ENCODE measurements at regions not wholly inside any gene's neighbourhood (a gene's known extent, or its start where the extent isn't known, plus 50 kb on each side); places are given as distances from the start of the nearest gene placed in this dataset.

DNA sequence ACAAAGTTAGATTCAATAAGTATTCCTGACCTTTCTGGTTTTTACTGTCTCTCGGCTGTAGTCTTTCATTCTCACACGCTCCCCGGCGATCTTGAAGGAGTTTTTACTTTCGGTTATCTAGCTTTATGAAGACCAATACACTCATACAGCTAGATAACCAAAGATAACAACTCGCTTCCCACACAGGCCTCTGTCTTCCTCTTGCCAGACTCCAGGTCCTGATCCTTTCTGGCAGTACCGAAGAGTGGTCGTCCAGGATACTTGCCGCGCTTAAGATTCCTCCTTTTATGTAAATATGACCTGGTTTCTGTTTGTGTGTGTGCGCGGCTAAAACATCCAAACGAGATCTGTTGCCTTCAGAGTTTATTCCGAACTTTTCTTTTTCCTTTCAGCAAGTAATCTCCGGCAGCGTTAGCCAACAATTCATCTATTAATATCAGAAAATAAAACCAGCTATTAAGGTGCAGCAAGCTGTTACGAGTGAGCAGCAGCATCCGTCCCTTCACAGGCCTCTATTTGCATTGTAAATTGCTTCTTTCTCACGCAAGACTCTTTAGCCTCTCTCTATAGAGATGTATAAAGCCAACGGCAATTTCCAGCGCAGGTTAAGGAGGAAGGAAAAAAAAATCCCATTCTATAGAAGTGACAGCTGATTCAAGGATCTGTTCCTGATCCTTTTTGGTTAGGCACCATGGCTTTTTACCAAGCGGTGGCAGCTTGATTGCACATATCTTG, 216.1 kb downstream of the MEF2C start:
- TF ChIP-seq SP1 (IDR thresholded peaks at IDR 0.05; ENCODE audit: low read depth, low read length) (no peak), BACH1 (IDR thresholded peaks at IDR 0.05; ENCODE audit: borderline replicate concordance) (no peak), SMAD1 (IDR thresholded peaks at IDR 0.05; ENCODE audit: low read depth, partially characterized antibody) (no peak), RBBP5 (conservative IDR thresholded peaks at IDR 0.05) (no peak)
- TF ChIP-seq, protein P1, sequence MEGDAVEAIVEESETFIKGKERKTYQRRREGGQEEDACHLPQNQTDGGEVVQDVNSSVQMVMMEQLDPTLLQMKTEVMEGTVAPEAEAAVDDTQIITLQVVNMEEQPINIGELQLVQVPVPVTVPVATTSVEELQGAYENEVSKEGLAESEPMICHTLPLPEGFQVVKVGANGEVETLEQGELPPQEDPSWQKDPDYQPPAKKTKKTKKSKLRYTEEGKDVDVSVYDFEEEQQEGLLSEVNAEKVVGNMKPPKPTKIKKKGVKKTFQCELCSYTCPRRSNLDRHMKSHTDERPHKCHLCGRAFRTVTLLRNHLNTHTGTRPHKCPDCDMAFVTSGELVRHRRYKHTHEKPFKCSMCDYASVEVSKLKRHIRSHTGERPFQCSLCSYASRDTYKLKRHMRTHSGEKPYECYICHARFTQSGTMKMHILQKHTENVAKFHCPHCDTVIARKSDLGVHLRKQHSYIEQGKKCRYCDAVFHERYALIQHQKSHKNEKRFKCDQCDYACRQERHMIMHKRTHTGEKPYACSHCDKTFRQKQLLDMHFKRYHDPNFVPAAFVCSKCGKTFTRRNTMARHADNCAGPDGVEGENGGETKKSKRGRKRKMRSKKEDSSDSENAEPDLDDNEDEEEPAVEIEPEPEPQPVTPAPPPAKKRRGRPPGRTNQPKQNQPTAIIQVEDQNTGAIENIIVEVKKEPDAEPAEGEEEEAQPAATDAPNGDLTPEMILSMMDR (IDR thresholded peaks at IDR 0.05 in 2 of 3, conservative IDR thresholded peaks at IDR 0.05 in 1 of 3; ENCODE audit: control insufficient read depth in 2 of 3, extremely low read depth in 1 of 3, insufficient read depth in 1 of 3, low read depth in 3 of 3, low read length in 3 of 3), result no peak

All from GM12878 (cell line).